ENCODE measurements at regions not wholly inside any gene's neighbourhood (a gene's known extent, or its start where the extent isn't known, plus 50 kb on each side); places are given as distances from the start of the nearest gene placed in this dataset.

DNA sequence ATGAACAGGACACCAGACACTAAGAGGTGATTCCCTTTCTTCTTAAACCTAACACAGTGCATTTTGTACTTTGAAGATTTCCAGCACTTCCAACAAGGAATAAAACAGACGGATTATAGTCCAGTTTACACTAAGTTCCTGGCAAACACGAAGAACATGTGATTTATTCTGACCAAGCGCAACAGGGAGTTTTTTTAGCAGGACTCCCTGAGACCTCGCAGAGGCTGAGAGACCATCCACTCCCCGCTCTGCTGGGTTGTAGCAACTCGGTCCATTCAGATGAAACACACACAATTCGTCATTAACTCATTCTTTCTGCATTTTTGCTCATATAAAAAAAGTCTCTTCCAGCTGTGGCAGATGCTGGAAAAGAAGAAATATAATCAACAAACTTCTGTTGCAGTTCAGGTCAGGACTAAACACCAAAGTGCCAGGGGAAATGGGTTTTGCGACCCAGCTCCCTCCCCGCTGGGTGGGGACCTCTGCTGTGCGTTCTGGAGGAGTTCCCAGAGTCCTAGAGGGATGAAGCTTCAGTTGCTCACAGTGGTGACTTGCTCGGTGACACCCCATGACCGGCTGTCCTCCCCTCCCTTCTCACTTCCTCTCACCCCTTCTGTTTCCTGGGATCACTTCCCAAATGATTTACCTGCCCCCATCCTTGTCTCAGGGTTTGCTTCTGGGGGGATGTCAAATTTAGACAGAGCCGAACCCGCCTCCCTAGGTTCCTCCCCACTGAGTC, 52.5 kb downstream of the KCNF1 start:
- Histone ChIP-seq H2BK20ac (ENCODE audit: low read depth, low read length) (peak overlapping the region; percentile 92), H3K4me3 (ENCODE audit: insufficient read depth, low read depth, low read length) (no peak overlapping the region), H3K9ac (ENCODE audit: low read depth, low read length) (no peak overlapping the region), H3K4me1 (ENCODE audit: control insufficient read depth, insufficient read depth, low read length) (peaks cover 17% of the 10 kb centered on the region), H3K27ac (ENCODE audit: insufficient read depth, low read length) (peak overlapping the region; percentile 72; the same call in 1 of the 2 replicates), H3K4ac (ENCODE audit: low read depth, low read length) (peak overlapping the region; percentile 87), H4K91ac (ENCODE audit: insufficient read depth, low read depth, low read length) (peak overlapping the region; percentile 71), H2BK120ac (ENCODE audit: low read depth, low read length) (peak overlapping the region; percentile 95), H2BK15ac (ENCODE audit: low read depth, low read length) (peak overlapping the region; percentile 61; the same call in 2 of the 3 replicates), H2BK5ac (ENCODE audit: low read depth, low read length, poor library complexity, severe bottlenecking) (no peak overlapping the region), H4K20me1 (ENCODE audit: insufficient read depth, low read length) (no peaks in the 10 kb centered on the region), H3K23ac (ENCODE audit: low read depth, low read length) (peak overlapping the region; percentile 85), H3K56ac (ENCODE audit: extremely low read depth, insufficient read depth, low read length) (peak overlapping the region; percentile 73; the same call in 1 of the 2 replicates), H3K14ac (replicated peaks; ENCODE audit: low read depth, low read length) (peak overlapping the region; percentile 65), H2AK5ac (ENCODE audit: low read depth, low read length) (peak overlapping the region; percentile 90), H3K36me3 (ENCODE audit: control insufficient read depth, insufficient read depth, low read length) (no peaks in the 10 kb centered on the region), H3K18ac (ENCODE audit: low read depth, low read length) (peak overlapping the region; percentile 63), H3K4me2 (ENCODE audit: low read depth, low read length) (peak overlapping the region; percentile 11), H3K9me1 (ENCODE audit: insufficient read depth, low read length) (peaks cover 25% of the 10 kb centered on the region; the same call in 1 of the 2 replicates), H2AFZ (replicated peaks; ENCODE audit: low read length, poor library complexity) (peak overlapping the region; percentile 83), H2AK9ac (replicated peaks; ENCODE audit: low read depth, low read length, poor library complexity) (peak overlapping the region; percentile 75), H4K8ac (ENCODE audit: low read depth in 2 of 2, low read length in 2 of 2) (peak overlapping the region; percentile 15 to 77; a peak in 2 of 4 replicates), H3K27me3 (ENCODE audit: control insufficient read depth, insufficient read depth, low read length) (no peaks in the 10 kb centered on the region), H3K79me1 (ENCODE audit: low read depth in 1 of 2, low read length in 2 of 2) (no peaks in the 10 kb centered on the region), H4K5ac (ENCODE audit: low read depth, low read length) (peak overlapping the region; percentile 40), H3K9me3 (ENCODE audit: control insufficient read depth, insufficient read depth, low read length) (no peaks in the 10 kb centered on the region)
- in situ Hi-C loops (cut with MboI; ENCODE audit: low sequenced_read_pairs) (no loop called here), dilution Hi-C loops (cut with HindIII; ENCODE audit: low sequenced_read_pairs, unreplicated experiment) (no loop called here), intact Hi-C loops (cut with micrococcal nuclease) (no loop called here)
- ChIA-PET POLR2A (ENCODE audit: unreplicated experiment) (no interaction called here), CTCF (interaction anchor here (1.3 kb wide), 1 partner anchor 52 kb away, joined by 3 read pairs; the partner anchor contains the start of gene KCNF1)
- no CpG with 5 or more reads among the region's 14 CpGs for WGBS, 2 experiments (ENCODE audit: extremely low coverage in 2 of 2, insufficient read length in 1 of 2)
- peak; percentile 52 for DNase-seq
- BruUV-seq (replicated peaks) = no TSS peak
- ATAC-seq (ENCODE audit: low read depth) = peak; percentile 46
- TF ChIP-seq, protein P1, sequence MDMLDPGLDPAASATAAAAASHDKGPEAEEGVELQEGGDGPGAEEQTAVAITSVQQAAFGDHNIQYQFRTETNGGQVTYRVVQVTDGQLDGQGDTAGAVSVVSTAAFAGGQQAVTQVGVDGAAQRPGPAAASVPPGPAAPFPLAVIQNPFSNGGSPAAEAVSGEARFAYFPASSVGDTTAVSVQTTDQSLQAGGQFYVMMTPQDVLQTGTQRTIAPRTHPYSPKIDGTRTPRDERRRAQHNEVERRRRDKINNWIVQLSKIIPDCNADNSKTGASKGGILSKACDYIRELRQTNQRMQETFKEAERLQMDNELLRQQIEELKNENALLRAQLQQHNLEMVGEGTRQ (IDR thresholded peaks at IDR 0.05; ENCODE audit: low read depth, low read length) = no peak
- TF ChIP-seq CEBPB (IDR thresholded peaks at IDR 0.05; ENCODE audit: low read depth, low read length) (no peak), RFX5 (IDR thresholded peaks at IDR 0.05; ENCODE audit: low read depth, low read length) (no peak), POLR2A (IDR thresholded peaks at IDR 0.05; ENCODE audit: low read depth, low read length) (no peak), MXI1 (IDR thresholded peaks at IDR 0.05; ENCODE audit: borderline replicate concordance, low read depth, low read length) (no peak), NFE2L2 (IDR thresholded peaks at IDR 0.05; ENCODE audit: low read depth, low read length) (no peak), SMC3 (IDR thresholded peaks at IDR 0.05; ENCODE audit: low read depth, low read length) (no peak), FOS (IDR thresholded peaks at IDR 0.05; ENCODE audit: low read depth, low read length) (no peak), RCOR1 (IDR thresholded peaks at IDR 0.05; ENCODE audit: insufficient replicate concordance, low read length) (no peak), MAZ (IDR thresholded peaks at IDR 0.05; ENCODE audit: borderline replicate concordance, low read depth, low read length) (no peak), CHD1 (IDR thresholded peaks at IDR 0.05; ENCODE audit: low read depth, low read length) (no peak), CTCF (conservative IDR thresholded peaks at IDR 0.05; ENCODE audit: low read depth, low read length) (no peak)
- TF ChIP-seq, protein P2, sequence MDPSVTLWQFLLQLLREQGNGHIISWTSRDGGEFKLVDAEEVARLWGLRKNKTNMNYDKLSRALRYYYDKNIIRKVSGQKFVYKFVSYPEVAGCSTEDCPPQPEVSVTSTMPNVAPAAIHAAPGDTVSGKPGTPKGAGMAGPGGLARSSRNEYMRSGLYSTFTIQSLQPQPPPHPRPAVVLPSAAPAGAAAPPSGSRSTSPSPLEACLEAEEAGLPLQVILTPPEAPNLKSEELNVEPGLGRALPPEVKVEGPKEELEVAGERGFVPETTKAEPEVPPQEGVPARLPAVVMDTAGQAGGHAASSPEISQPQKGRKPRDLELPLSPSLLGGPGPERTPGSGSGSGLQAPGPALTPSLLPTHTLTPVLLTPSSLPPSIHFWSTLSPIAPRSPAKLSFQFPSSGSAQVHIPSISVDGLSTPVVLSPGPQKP (IDR thresholded peaks at IDR 0.05; ENCODE audit: borderline replicate concordance, low read depth, low read length) = no peak
